ENCODE measurements at regions not wholly inside any gene's neighbourhood (a gene's known extent, or its start where the extent isn't known, plus 50 kb on each side); places are given as distances from the start of the nearest gene placed in this dataset.
A peak's percentile ranks its signal among the peaks of the same experiment; 100 is the strongest.

- Histone ChIP-seq H2AFZ (ENCODE audit: low read depth, low read length) (no peak overlapping the region), H3K9me3 (ENCODE audit: low read length) (no peaks in the 10 kb centered on the region), H3K4me1 (ENCODE audit: insufficient read depth, low read length) (no peaks in the 10 kb centered on the region), H3K27me3 (ENCODE audit: insufficient read depth, low read length) (no peaks in the 10 kb centered on the region), H3K36me3 (ENCODE audit: insufficient read depth, low read length) (no peaks in the 10 kb centered on the region), H3K4me3 (ENCODE audit: low read length) (no peak overlapping the region)
These were observed 468.7 kb downstream of the ANKRD50 start for GRCh38 chr4:124243671-124244366.

DNA sequence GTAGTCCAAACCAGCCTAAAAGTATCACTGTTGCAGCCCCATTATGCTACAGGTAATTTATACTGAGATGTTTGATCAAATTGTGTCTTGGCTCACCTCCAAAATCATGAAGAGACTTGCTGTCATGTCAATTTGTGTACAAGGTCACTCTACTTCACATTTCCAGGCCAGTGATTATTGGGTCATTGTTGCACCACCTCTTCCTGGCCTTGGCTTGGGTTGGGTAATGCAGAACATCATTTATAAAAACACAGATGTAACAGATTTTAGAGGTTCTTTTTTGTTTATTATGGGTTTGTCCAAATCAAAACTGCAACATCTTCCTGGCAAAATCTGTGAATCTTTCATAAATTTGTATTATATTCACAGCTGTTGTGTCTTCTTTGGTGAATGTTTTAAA is 459.5 kb downstream of the ANKRD50 start:
- H3K36me3 ChIP-seq (ENCODE audit: insufficient read depth, low read length): no peaks in the 10 kb centered on the region
- no peak overlapping the region for H3K4me3 ChIP-seq (ENCODE audit: low read length)
- H3K27me3 ChIP-seq (ENCODE audit: insufficient read depth, low read length): no peaks in the 10 kb centered on the region
- H2AFZ ChIP-seq (ENCODE audit: low read depth, low read length): no peak overlapping the region
- H3K9me3 ChIP-seq (ENCODE audit: low read length): no peaks in the 10 kb centered on the region
- no peaks in the 10 kb centered on the region for H3K4me1 ChIP-seq (ENCODE audit: insufficient read depth, low read length)

DNA sequence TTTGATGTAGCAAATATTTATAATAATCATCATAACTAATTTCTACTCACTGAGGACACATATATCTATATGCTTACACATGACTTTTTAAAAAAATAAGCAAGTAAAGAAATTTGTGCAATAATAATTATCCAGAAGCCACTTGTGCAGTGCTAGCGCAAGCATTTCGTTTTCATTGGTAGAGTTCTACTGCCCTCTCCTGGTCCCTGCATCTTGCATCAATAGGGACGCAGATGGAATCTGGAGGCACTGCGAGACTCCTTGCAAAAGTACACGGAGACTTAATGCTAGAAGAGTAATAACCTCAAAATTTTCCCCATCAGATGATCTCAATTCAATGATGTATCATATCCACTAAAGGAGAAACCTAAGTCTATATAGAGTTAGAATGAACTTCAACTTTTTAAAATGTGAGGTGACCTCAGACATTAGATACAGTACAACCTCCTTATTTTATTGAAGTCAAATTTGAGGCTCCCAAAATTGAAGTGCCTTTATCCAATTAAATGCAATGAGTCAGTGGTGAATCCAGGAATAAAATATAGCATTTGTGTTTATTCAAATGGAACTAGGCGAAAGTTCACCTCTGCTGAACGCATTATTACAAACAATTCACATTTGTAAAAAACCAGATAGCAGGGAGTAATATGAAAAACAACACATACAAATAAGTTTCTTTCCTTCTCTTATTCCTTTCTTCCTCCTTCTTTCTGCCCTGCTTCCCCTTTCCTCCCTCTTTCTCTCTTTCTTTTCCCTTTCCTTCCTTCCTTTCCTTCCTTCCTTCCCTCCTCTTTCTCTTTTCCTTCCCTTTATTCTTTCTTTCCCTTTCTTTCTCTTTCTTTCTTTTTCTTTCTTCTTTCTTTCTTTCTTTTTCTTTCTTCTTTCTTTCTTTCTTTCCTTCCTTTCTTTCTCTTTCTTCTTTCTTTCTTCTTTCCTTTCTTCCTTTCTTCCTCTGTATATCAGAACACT is 450.0 kb downstream of the ANKRD50 start:
- H3K4me1 ChIP-seq (ENCODE audit: insufficient read depth, low read length): no peaks in the 10 kb centered on the region
- no peak overlapping the region for H3K4me3 ChIP-seq (ENCODE audit: low read length)
- no peaks in the 10 kb centered on the region for H3K36me3 ChIP-seq (ENCODE audit: insufficient read depth, low read length)
- no peak overlapping the region for H2AFZ ChIP-seq (ENCODE audit: low read depth, low read length)
- no peaks in the 10 kb centered on the region for H3K9me3 ChIP-seq (ENCODE audit: low read length)
- no peaks in the 10 kb centered on the region for H3K27me3 ChIP-seq (ENCODE audit: insufficient read depth, low read length)

DNA sequence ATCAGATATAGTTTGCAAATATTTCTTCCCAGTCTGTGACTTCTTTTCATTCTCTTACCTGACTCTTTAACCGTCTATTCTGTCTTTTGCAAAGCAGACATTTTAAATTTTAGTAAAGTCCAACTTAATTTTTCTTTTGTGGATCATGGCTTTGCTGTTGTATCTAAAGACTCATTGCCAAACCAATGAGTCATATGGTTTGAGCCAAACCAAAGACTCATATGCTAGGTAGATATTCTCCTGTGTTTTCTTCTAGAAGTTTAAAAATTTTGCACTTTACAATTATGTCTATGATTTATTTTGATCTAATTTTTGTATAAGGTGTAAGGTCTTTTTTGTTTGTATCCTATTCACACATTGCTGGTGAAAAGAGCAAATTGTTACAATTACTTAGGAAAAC is 446.8 kb downstream of the ANKRD50 start:
- H3K36me3 ChIP-seq (ENCODE audit: insufficient read depth, low read length): no peaks in the 10 kb centered on the region
- H3K27me3 ChIP-seq (ENCODE audit: insufficient read depth, low read length): no peaks in the 10 kb centered on the region
- no peaks in the 10 kb centered on the region for H3K4me1 ChIP-seq (ENCODE audit: insufficient read depth, low read length)
- H2AFZ ChIP-seq (ENCODE audit: low read depth, low read length): no peak overlapping the region
- H3K4me3 ChIP-seq (ENCODE audit: low read length): no peak overlapping the region
- no peaks in the 10 kb centered on the region for H3K9me3 ChIP-seq (ENCODE audit: low read length)

- Histone ChIP-seq H3K36me3 (ENCODE audit: insufficient read depth, low read length) (no peaks in the 10 kb centered on the region), H3K4me3 (ENCODE audit: low read length) (no peak overlapping the region), H3K27me3 (ENCODE audit: insufficient read depth, low read length) (no peaks in the 10 kb centered on the region)
These were observed 445.8 kb downstream of the ANKRD50 start for GRCh38 chr4:124266721-124267120.

GRCh38 chr4:124276461-124276860 is 436.1 kb downstream of the ANKRD50 start:
- no peaks in the 10 kb centered on the region for H3K27me3 ChIP-seq (ENCODE audit: insufficient read depth, low read length)
- no peaks in the 10 kb centered on the region for H3K9me3 ChIP-seq (ENCODE audit: low read length)
- H3K4me1 ChIP-seq (ENCODE audit: insufficient read depth, low read length): no peaks in the 10 kb centered on the region
- no peaks in the 10 kb centered on the region for H3K36me3 ChIP-seq (ENCODE audit: insufficient read depth, low read length)
- no peak overlapping the region for H2AFZ ChIP-seq (ENCODE audit: low read depth, low read length)
- no peak overlapping the region for H3K4me3 ChIP-seq (ENCODE audit: low read length)

More at GRCh38 chr4:124266721-124267120, 445.8 kb downstream of the ANKRD50 start:
- H3K4me1 ChIP-seq (ENCODE audit: insufficient read depth, low read length): no peaks in the 10 kb centered on the region
- H3K9me3 ChIP-seq (ENCODE audit: low read length): no peaks in the 10 kb centered on the region
- H2AFZ ChIP-seq (ENCODE audit: low read depth, low read length): no peak overlapping the region

- Histone ChIP-seq H3K9me3 (ENCODE audit: low read length) (no peaks in the 10 kb centered on the region), H3K4me1 (ENCODE audit: insufficient read depth, low read length) (no peaks in the 10 kb centered on the region), H2AFZ (ENCODE audit: low read depth, low read length) (no peak overlapping the region), H3K36me3 (ENCODE audit: insufficient read depth, low read length) (no peaks in the 10 kb centered on the region), H3K4me3 (ENCODE audit: low read length) (no peak overlapping the region), H3K27me3 (ENCODE audit: insufficient read depth, low read length) (no peaks in the 10 kb centered on the region)
These were observed 434.8 kb downstream of the ANKRD50 start for GRCh38 chr4:124277691-124278090.

DNA sequence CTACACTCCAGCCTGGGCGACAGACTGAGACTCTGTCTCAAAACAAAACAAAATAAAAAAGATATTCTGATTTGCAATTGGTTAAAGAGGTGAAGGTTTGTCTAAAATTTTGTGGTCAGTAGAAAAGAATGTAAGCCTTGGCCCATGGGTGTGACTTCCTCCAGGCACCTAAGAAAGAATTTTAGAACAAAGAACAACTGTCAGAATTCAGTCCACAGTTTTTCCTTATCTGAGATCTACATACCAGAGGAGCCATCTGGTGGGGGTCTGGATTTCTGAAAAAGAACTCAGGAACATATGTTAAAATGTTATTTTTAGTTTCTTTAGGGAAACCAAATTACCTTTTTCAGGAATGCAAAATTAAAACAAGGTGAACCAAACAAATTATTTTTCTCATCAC is 434.1 kb downstream of the ANKRD50 start:
- Histone ChIP-seq H3K9me3 (ENCODE audit: low read length) (no peaks in the 10 kb centered on the region), H3K4me1 (ENCODE audit: insufficient read depth, low read length) (no peaks in the 10 kb centered on the region), H2AFZ (ENCODE audit: low read depth, low read length) (no peak overlapping the region), H3K36me3 (ENCODE audit: insufficient read depth, low read length) (no peaks in the 10 kb centered on the region), H3K4me3 (ENCODE audit: low read length) (no peak overlapping the region), H3K27me3 (ENCODE audit: insufficient read depth, low read length) (no peaks in the 10 kb centered on the region)

DNA sequence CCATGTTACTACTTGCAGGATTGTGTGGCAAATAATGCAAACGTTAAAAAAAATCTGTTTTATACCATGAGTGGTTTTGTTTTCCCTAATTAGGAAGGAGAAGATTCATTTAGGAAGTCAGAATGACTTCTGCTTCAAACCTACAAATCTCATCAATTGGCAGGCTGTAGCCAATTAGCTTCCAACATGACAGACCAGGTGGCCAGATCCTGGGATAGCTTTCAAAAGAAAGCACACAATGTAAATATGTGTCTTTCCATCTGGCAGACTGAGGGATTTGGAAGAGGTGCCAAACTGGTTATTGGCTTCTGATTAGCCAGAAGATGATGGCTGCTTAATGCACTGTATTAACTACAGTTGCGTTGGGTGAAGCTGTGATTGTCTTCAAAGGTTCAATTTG is 432.8 kb downstream of the ANKRD50 start:
- H3K4me3 ChIP-seq (ENCODE audit: low read length): no peak overlapping the region
- H3K27me3 ChIP-seq (ENCODE audit: insufficient read depth, low read length): no peaks in the 10 kb centered on the region
- H3K9me3 ChIP-seq (ENCODE audit: low read length): no peaks in the 10 kb centered on the region
- no peaks in the 10 kb centered on the region for H3K36me3 ChIP-seq (ENCODE audit: insufficient read depth, low read length)
- H2AFZ ChIP-seq (ENCODE audit: low read depth, low read length): no peak overlapping the region
- H3K4me1 ChIP-seq (ENCODE audit: insufficient read depth, low read length): no peaks in the 10 kb centered on the region

DNA sequence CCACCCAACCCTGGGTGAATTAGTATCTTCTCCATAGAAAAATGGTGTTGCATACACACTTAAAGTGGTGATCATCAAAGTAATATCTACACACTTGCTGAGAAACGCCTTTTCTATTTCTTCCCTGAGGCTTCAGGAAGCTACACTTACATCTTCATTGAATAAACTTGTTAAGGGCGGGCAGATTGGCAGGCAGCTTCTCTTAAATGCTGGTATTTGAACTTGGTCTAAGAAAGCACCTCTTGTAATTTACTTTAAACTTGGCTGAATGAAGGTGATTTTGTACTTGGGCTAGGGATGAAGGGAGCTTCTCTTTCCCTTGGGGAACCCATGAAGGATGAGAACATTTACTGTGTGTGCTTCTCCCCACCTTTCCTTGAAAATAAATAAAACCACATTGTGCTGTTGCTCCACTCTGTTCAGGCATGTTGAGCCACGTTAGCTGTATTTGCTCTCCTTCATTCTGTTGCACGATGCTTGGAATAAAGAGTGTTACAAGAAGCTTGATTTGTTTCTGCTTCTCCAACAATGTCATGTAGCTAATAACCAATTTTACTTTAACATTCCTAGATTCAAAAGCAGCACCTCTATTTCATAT is 430.1 kb downstream of the ANKRD50 start:
- Histone ChIP-seq H3K4me1 (ENCODE audit: insufficient read depth, low read length) (no peaks in the 10 kb centered on the region), H3K36me3 (ENCODE audit: insufficient read depth, low read length) (no peaks in the 10 kb centered on the region), H3K9me3 (ENCODE audit: low read length) (no peaks in the 10 kb centered on the region), H2AFZ (ENCODE audit: low read depth, low read length) (peak overlapping the region; percentile 34), H3K4me3 (ENCODE audit: low read length) (no peak overlapping the region), H3K27me3 (ENCODE audit: insufficient read depth, low read length) (no peaks in the 10 kb centered on the region)

- Histone ChIP-seq H3K36me3 (ENCODE audit: insufficient read depth, low read length) (no peaks in the 10 kb centered on the region), H3K9me3 (ENCODE audit: low read length) (no peaks in the 10 kb centered on the region), H3K27me3 (ENCODE audit: insufficient read depth, low read length) (no peaks in the 10 kb centered on the region), H2AFZ (ENCODE audit: low read depth, low read length) (no peak overlapping the region), H3K4me3 (ENCODE audit: low read length) (no peak overlapping the region), H3K4me1 (ENCODE audit: insufficient read depth, low read length) (no peaks in the 10 kb centered on the region)
These were observed 423.6 kb downstream of the ANKRD50 start for GRCh38 chr4:124288706-124289486.

DNA sequence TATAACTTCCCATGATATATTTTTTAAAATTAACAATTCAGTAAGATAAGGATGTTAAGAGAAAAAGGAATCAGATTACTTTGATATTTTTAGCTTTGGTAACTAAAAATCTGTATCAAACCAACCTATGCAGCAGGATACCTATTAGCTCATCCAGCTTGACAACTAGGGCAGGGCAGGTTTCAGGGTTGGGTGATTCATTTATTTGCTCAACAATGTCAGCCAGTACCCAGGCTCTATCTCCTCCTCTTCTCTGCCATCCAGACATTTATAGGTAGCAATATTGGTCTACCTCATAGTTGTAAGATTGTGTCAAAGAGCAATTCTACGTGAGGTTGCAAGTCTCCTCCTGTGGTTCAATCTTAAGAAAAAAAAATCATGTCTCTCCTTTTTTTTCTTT is 421.9 kb downstream of the ANKRD50 start:
- Histone ChIP-seq H3K27me3 (ENCODE audit: insufficient read depth, low read length) (no peaks in the 10 kb centered on the region), H2AFZ (ENCODE audit: low read depth, low read length) (no peak overlapping the region), H3K4me3 (ENCODE audit: low read length) (no peak overlapping the region), H3K4me1 (ENCODE audit: insufficient read depth, low read length) (no peaks in the 10 kb centered on the region), H3K36me3 (ENCODE audit: insufficient read depth, low read length) (no peaks in the 10 kb centered on the region), H3K9me3 (ENCODE audit: low read length) (no peaks in the 10 kb centered on the region)

All from neuron (in vitro differentiated cells).